Activated CD4-positive, alpha-beta T cell treated with anti-CD3 and anti-CD28 coated beads for 48 hours (primary cell): ENCODE measurements at regions not wholly inside any gene's neighbourhood (a gene's known extent, or its start where the extent isn't known, plus 50 kb on each side); places are given as distances from the start of the nearest gene placed in this dataset.

ENCODE experiments used
- DNase-seq: peaks from one replicate; pipeline ENCODE4 v3.0.0-alpha.2; 2020

DNA sequence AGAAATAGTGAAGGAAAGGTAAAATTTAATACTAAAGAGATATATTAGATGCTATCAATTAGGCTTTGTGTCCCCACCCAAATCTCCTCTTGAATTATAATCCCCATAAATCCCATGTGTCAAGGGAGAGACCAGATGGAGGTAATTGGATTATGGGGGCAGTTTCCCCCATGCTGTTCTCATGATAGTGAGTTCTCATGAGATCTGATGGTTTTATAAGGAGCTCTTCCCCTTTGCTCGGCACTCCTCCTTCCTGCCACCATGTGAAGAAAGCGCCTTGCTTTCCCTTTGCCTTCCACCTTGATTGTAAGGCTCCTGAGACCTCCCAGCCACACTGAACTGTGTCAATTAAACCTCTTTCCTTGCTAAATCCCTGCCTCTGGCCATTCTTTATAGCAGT is 697.0 kb upstream of the RGMB start:
- no peak for DNase-seq

DNA sequence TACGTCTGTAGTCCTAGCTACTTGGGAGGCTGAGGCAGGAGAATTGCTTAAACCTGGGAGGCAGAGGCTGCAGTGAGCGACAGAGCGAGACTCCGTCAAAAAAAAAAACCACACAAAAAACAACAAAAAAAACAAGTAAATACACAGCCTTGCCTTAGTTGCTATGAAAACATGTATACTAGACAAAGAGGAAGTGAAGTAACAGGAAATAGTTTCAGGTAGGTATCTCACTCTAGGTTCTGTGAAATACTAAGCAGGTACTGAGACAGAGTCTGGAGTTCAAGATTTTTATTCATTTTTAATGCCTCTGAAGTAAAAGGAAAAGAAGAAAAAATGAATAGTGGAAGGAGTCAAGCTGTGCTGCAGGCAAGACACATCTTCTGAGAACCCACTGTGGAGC is 687.9 kb upstream of the RGMB start:
- no peak for DNase-seq

DNA sequence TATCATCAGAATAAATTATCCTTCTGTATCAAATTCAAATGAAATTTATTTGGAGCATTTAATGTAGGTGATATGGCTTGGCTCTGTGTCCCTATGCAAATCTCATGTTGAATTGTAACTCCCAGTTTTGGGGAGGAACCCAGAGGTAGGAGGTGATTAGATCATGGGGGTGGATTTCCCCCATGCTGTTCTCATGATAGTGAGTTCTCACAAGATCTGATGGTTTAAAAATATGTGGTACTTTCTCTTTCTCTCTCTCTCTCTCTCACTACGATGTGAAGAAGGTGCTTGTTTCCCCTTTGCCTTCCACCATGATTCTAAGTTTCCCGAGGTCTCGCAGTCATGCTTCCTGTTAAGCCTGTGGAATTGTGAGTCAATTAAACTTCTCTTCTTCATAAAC is 678.4 kb upstream of the RGMB start:
- no peak for DNase-seq

DNA sequence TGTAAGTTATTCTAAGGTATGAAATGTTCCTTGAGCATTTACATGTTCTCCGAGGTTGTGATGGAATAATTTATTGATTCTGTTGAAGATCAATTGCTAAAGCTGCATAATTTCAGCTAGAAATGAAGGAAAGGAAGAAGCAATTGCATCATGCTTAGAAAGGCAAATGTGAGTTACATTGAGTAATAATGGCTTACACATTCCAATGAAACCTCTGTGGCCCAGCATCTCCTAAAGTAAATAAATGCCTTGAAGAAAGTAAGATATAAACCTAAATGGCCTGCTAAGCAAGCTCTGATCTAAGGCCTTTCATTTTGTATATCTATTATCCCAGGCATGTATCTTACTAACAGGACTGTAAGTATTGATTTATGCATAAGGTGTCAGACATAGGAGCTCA is 677.3 kb upstream of the RGMB start:
- DNase-seq, result no peak

DNA sequence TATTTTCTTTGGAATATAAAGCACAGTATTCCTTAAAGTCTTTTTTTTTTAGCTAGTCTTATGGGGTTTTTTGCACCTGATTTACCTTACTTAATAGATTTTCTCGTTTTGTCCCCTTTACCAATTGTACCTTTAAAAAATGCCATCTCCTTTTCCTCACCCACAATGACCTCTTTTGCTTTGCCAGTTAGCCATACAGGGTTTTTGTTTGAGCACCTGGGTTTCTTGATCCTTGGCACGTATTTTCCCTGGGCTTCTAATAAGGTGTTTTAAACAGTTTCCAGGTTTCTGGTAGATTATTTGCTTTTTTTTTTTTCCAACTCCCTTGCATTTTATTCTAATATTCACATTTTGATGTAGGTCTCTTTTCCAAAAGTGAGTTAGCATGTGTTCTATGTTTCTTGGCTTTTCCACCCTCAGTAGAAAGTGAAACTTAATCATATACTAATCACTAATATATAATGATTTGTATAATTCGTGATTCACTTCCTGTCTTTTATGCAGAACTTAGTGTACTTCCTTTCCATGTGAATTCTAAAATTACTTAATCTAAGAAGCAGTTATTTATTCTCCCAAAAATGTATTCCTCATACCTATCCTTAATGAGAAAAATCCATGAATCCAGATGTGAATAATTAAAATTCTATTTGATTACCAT is 673.9 kb upstream of the RGMB start:
- DNase-seq, result no peak

DNA sequence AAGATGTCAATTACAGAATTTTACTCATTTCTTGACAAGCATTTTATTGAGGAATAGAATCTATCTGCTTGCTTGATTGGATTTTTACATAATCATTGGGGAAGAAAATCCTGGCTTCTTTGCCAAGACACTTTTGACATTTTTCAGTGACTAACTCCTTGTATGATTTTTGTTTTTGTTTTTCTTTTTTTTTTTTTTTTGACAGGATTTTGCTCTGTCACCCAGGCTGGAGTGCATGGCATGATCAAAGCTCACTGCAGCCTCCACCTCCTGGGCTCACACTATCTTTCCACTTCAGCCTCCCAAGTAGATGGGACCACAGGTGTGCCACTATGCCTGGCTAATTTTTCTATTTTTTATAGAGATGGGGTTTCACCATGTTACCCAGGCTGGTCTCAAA is 672.3 kb upstream of the RGMB start:
- no peak for DNase-seq

DNA sequence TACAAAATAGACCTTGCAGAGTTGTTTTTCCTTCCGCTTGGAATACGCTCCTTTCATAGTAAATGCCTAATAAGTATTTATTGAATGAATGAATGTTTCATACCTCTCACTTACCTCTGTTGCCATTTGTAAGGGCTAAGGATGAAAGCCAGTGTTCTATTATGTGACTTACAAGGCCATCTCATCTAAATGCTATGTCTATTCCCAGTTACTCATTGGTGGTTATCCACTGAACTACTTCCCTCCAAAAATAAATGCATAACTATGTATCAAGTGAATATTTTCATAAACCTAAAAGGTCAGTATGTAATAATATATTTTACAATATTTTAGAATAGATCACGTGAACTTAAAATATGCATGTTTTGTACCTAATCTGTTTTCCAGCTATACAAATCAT is 670.5 kb upstream of the RGMB start:
- no peak for DNase-seq

DNA sequence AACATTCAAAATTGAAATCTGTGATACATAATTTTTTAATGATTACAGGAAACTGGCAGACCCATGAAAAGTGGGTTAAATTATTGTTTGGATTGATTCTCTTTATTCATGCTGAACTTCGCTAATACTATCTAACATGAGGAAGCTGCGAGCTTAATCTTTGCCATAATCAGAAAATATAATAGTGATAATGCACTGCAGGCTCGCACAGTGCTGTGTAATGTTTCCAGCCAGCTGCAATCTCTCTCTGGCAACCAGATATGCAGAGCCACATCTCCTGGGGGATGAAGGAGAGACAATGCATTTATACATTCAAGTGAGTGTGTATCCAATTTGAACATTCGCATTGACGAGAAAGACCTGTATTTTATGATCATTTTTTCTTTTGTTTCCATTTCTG is 669.7 kb upstream of the RGMB start:
- no peak for DNase-seq

DNA sequence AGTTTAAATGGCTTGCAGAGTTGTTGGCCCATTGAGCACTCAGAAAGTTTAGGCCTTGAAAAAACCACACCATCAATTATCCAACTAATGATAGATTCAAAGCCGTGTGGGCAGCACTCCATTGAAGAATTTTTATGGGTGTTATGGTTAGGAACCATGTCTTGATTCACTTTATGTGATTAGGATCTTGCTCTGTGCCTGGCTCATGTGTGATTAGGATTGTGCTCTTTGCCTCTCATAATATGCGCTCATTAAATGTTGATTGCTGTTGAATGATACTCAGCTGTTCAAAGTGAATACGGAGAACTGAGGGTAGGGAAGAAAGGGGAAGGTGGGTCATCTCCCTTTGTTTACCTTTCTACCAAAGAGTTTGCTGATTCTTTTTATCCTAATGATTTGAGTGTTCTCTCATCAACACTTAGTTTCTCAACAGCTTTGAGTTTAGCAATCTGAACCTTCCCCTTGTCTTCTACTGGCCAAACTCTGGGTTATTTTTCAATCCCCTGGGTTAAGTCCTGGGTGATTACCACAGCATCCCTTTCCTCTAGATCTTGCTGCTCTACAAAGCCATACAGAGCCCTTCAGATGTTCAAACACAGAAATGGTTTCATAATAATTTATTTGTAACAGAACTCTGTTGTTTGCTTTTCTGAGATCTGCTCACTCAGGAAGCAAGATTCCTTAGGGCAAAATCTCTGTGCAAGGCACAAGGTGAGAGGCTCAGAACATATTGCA is 668.8 kb upstream of the RGMB start:
- DNase-seq, result no peak

DNA sequence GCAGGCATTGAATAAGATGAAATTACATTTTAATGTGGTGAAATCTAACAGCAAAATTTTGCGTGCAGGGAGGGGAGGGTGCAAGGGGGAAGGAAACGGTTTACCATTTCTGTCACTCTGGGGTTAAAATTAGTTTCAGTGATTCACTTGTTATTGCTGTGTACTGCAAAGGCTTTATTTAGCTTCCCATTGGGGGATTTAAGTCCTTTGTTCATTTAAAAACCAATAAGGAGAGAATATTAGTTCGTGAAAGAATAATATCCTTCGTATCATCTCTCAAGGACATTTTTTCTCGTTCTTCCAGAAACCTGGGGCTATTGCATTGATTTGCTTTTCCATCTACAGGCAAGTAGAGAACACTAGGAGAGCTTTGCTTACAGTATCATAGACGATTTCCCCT is 667.8 kb upstream of the RGMB start:
- DNase-seq, result no peak

DNA sequence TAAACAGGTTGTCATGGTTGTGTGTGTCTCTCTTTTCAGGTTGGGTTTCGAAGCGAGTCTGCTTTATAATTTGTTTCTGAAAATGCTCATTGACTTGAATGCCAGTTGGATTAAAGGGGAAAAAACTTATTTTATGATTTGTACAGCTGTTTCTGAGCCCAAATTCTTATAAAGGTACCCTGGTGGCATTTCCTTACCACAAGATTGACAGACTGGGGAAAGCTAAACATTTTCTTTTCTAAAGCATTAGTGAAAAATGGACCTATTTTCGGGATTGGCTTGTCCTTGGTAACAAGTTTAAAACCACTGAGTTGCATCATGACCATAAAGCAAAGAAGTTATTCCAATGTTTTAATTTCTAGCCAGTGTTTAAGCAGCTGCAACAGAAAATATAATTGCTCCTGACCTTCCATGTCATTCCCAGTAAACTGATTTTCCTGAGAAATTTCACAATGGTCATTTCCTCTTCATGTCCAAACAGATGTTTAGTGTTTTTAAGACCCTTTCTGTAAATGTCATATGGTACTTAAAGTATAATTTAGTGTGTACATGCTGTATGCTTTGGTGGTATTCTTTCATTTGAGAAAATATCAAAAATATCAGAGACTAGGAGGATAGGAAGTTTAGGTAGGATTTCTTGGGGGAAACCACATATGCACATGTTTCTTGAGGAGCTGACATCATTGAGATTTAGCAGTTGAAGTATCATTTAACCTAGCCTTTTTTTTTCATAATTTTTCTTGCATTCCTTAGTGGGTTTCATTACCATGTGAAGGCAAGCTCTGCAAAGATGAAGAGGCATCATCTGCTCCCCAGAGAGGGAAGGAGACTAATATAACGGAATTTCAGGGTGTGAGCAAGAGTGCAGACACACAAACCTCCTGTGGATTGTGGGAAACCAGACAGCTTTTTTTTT is 667.1 kb upstream of the RGMB start:
- DNase-seq, result no peak

DNA sequence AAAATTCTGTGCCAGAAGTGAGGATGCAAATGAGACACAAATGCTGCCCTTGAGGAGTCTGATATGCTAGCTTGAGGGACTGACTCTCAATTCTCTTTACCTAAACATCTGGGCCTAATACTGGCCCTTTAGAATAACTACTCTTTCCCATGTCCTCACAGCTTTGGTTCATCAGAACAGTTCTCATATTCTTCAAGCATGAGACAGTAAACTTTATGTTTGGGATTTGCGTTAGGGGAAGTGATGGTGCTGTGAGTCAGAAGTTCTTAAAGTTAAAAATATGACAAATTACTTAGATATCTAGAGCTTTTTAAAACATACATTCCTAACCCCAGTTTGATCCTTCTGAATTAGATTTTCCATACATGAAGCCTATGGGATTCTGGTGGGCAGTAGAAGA is 665.0 kb upstream of the RGMB start:
- DNase-seq, result no peak

DNA sequence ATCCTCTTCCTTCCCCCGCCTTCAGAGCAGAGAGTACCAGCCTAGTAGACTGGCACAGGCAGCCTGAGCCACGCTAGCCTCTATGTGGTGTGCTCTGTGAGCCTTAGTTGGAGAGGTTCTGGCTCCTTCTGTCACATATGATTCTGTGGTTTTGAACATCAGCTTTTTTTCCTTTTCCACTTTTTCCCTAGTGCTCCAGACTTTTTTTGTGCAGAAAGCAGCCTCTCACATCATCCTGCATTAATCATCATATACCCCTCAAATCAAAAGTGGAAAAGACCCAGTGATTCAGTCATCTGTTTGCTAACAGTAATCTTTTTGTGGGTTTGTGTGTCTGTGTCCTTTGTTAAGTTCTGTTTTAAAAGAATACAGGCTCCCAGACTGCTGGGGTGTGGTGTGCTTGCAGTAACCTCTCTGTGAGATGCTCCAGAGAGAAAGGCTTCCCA is 663.9 kb upstream of the RGMB start:
- DNase-seq, result no peak

DNA sequence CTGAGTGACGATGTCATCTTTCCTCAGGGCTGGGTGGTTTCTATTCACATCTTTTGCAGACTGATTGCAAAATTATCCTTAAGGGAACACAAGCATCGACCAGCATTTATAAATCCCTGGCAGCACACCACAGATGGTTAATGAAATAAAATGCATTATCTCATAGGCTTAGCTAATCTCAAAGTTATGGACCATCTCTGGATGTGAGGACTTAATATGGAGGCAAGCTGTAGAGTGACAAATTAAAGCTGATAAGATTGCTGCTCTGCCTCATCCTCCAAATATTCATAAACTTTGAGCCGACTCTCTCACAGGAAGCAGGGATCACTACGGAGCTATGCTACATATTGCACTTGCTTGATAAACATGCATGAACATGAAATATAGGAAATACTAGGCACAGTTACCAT is 663.2 kb upstream of the RGMB start:
- DNase-seq, result no peak

DNA sequence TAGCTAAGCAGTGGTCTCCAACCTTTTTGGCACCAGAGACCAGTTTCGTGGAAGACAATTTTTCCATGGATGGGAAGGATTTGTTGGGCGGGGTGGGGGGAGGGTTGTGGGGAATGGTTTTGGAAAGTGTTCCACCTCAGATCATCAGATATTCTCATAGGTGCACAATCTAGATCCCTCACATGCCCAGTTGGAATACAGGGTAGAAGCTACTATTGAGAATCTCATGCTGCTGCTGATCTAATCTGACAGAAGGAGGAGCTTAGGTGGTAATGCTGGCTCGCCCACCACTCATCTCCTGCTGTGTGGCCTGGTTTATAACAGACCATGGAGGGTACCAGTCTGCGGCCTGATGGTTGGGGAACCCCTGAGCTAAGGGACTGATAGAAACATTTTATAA is 662.7 kb upstream of the RGMB start:
- no peak for DNase-seq

DNA sequence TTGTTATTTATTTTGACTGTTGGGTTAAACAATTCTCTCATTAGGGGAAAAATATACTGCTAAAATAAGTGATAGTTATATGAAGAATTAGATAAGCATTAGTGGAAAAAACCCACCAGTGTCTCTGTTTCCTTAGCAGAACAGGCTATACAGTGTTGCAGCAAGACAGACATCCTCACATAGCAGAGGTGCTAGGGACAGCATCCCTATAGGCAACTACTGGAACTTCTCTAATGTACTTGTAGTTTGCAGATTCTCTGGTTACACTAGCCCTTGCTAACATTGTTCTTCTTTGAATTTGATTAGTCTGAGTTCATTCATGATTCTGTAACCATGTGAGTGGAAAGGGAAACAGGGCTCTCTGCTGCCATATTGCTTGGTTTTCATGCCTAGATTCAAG is 661.8 kb upstream of the RGMB start:
- no peak for DNase-seq

DNA sequence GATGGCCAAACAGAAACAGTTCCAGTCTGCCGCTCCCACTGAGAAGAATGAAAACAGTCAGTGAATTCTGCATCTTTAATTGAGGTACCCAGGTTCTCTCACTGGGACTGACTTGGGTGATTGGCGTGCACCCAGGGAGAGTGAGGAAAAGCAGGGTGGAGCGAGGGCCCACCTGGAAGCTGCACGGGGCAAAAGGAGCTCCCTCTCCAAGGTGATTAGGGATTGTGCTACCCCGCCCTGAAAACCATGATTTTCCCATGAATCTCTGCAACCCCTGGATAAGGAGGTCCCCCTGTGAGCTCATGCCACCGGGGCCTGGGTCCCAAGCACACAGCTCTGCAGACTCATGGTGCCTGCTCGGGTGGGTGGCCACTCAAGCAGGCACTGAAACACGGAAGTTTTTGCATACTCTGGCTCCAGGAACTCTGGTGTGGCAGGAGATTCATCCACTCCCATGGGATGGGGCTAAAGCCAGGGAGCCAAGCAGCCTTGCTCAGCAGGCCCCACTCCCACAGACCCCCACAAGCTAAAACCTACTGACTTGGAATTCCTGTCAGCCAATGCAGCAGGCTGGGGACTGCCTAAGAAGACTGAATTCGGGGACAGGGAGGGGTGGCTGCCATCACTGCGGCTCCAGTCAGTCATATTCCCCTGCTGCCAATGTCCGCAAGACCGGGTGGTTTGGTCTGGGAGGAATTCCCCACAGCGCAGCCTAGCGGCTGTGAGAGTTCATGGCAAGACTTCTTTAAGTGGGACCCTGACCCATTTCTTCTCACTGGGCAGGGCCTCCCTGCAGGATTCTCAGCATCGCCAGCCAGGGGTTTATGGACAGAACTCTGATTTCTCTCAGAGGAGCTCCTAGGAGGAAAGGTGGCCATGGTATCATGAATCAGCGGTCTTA is 652.2 kb upstream of the RGMB start:
- DNase-seq, result no peak

DNA sequence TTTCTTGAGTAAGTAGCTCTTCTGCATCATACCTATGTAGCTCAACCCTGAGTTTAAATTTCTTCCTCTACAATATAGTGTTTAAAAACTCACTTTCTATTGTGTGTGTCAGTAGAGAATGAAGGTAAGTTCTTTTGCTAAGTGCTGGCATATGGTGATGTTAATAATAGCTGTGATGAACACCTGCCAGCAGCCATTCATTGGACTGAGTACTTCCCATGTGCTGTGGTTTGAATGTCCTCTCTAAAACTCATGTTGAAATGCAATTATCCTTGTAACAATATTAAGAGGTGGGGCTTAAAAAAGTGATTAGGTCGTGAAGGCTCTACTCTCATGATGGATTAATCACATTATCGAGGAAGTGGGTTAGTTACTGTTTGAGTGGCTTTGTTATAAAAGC is 645.2 kb upstream of the RGMB start:
- no peak for DNase-seq

DNA sequence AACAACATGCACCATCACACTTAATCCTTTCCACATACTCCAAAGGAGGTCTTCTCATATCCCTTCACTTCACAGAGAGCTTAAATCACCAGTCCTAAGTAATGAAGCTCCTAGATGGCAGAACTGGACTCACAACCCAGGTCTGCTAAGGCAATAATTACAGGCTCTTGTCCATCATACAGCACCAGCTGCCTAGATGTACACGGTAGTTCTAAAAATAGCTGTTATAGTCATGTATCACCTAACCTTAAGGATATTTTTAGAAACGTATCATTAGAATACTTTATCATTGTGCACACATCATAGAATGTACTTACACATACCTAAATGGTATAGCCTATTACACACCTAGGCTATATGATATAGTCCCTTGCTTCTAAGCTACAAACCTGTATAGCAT is 644.6 kb upstream of the RGMB start:
- no peak for DNase-seq

DNA sequence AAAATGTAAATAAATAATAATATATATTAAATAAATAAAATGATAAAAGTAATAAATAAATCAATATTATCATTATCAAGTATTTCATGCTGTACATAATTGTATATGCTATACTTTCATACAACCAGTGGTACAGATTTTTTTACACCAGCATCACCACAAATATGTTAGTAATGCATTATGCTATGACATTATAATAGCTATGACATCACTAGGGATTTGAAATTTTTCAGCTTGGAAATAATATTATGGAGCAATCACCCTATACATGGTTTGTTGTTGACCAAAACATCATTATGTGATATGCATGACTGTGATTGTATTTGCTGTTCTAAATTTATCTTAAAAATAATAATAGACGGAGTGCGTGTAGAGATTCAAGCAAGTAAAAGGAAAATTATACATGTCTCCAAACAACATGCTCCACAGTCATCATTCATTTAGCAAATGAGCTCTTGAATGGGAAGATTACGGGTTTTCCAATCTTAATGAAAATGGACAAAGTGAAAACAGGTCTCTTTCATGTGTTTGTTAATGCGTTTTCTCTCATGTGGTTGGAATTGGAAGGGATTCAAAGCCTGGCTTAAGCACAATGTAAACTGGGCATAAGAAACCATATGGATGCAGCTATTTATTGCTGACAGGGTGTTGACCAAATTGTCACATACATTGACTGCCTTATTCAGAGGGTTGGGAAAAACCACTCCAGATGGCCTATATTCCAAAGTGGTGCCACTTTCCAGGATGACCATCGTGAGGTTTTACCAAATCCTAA is 643.0 kb upstream of the RGMB start:
- no peak for DNase-seq

DNA sequence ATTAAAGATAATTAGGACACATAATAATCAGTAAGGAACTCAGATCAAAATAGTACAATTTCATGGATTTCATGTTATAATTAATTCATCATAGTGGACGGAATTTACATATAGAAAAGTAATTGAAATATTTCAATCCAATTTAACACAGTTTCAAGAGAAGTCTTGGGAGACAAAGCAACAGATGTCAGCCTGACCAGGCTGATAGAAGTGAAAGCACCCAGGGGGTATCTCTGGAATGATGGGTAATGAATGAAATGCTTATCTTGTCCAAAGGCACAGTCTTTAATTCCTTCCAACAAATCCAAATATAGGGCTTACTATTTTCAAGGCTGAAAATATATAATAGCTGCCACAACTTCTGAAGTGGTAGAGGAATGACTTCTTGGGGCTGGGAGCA is 629.3 kb upstream of the RGMB start:
- no peak for DNase-seq

DNA sequence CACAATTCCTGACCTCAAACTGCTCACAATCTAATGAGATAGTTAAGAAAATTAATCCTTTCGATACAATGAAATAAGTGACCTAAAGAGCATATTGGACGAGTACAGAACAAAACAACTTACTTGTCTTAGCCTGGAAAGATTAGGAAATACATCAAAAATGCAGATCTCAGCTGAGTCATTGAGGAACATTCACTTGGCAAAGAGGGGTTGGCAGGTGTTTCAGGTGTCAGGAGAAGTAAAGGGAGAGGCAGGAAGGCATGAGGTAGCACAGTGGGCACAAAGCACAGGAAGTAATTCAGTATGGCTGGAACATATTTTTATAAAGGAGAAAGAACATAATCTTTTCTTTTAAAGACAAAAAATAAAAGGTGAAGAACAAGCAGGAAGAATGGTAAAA is 628.8 kb upstream of the RGMB start:
- no peak for DNase-seq
